ENCODE measurements at regions not wholly inside any gene's neighbourhood (a gene's known extent, or its start where the extent isn't known, plus 50 kb on each side); places are given as distances from the start of the nearest gene placed in this dataset.
"Not testable (repeated sequence)": the region's sequence is repeated elsewhere in the genome, so short reads cannot be mapped to it uniquely, and the experiment has no call there.

- Histone ChIP-seq H3K27ac (ENCODE audit: low read length) (no peak overlapping the region), H3K27me3 (ENCODE audit: control insufficient read depth, insufficient read depth, low read length) (no peaks in the 10 kb centered on the region), H3K4me1 (ENCODE audit: control insufficient read depth, insufficient read depth, low read length) (no peaks in the 10 kb centered on the region), H3K36me3 (ENCODE audit: control insufficient read depth, insufficient read depth, low read length) (no peaks in the 10 kb centered on the region), H3K4me3 (ENCODE audit: low read length) (no peak overlapping the region), H3K9me3 (ENCODE audit: control insufficient read depth, insufficient read depth, low read length) (no peaks in the 10 kb centered on the region)
- no peak for DNase-seq (ENCODE audit: low read depth, low spot score)
- WGBS (ENCODE audit: insufficient coverage, insufficient read length) = no CpG with 5 or more reads among the region's 2 CpGs
Observed at GRCh38 chr12:22810036-22810435, 185.1 kb downstream of the ETNK1 start.

DNA sequence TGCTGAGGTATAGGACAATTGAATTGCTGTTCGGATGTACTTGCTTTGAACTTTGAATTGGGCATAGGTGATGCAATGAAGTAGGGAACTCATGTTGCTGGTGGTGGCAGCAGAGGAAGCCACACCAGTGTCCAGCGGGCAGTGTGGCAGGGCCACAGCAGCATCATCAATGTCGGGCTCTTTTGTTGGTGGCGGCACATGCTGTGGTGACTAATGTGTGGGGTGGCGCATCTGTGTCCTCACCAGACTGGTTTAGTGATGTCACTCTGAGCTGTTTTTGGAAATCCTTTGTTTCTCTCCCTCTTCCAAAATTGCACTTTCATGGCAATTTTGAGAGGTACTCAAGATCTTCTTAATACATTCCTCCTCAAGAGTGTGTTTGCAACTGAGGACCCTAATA lies 187.6 kb downstream of the ETNK1 start:
- Histone ChIP-seq H3K4me1 (ENCODE audit: control insufficient read depth, insufficient read depth, low read length) (no peaks in the 10 kb centered on the region; the same call in 1 of the 2 replicates), H3K36me3 (ENCODE audit: control insufficient read depth, insufficient read depth, low read length) (no peaks in the 10 kb centered on the region), H3K27me3 (ENCODE audit: control insufficient read depth, insufficient read depth, low read length) (no peaks in the 10 kb centered on the region), H3K9me3 (ENCODE audit: control insufficient read depth, insufficient read depth, low read length) (no peaks in the 10 kb centered on the region), H3K4me3 (ENCODE audit: low read length) (no peak overlapping the region), H3K27ac (ENCODE audit: low read length) (no peak overlapping the region)
- no peak for DNase-seq (ENCODE audit: low read depth, low spot score)
- no CpG with 5 or more reads among the region's 5 CpGs for WGBS (ENCODE audit: insufficient coverage, insufficient read length)

DNA sequence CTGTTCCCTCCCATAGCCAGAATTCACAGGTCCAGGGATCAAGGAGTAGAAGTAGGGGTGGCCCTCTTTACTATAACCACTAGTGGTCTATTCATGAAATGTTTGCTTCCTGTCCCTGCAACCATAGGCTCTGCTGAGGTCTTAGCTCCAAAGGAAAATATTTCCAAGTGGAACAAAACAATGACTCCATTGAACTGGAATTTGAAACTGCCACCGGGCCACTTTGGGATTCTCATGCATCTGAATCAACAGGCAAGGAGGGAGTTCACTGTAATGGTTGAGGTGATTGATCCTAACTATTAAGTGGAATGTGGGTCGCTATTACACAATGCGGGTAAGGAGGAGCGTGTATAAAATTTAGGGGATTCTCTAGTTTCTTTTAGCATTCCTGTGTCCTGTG lies 197.0 kb downstream of the ETNK1 start:
- Histone ChIP-seq H3K27ac (ENCODE audit: low read length) (no peak overlapping the region), H3K36me3 (ENCODE audit: control insufficient read depth, insufficient read depth, low read length) (no peaks in the 10 kb centered on the region), H3K4me1 (ENCODE audit: control insufficient read depth, insufficient read depth, low read length) (no peaks in the 10 kb centered on the region), H3K4me3 (ENCODE audit: low read length) (no peak overlapping the region), H3K27me3 (ENCODE audit: control insufficient read depth, insufficient read depth, low read length) (no peaks in the 10 kb centered on the region), H3K9me3 (ENCODE audit: control insufficient read depth, insufficient read depth, low read length) (no peaks in the 10 kb centered on the region)
- no CpG with 5 or more reads among the region's 4 CpGs for WGBS (ENCODE audit: insufficient coverage, insufficient read length)
- DNase-seq (ENCODE audit: low read depth, low spot score) = no peak

DNA sequence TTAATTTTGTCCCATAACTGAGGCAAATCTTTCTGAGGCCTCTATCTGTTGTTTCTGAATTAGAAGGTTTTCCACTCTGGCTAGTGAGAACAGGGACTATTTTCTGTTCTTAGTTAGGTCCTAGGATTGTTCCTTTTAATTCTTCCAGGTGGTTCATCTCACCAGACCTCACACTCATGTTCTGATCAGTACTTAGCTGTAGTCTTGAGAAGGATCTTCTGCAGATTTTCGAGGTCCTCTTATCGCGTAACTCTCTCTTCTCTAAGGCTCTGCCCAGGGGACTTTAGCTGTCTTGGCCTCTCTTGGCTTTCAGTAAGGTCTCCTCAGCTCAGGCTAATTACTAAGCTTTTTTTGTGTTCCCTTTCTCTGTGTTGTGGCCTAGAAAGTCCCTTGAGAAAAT lies 201.1 kb downstream of the ETNK1 start:
- Histone ChIP-seq H3K27me3 (ENCODE audit: control insufficient read depth, insufficient read depth, low read length) (no peaks in the 10 kb centered on the region), H3K4me3 (ENCODE audit: low read length) (no peak overlapping the region), H3K36me3 (ENCODE audit: control insufficient read depth, insufficient read depth, low read length) (no peaks in the 10 kb centered on the region), H3K9me3 (ENCODE audit: control insufficient read depth, insufficient read depth, low read length) (no peaks in the 10 kb centered on the region), H3K4me1 (ENCODE audit: control insufficient read depth, insufficient read depth, low read length) (no peaks in the 10 kb centered on the region), H3K27ac (ENCODE audit: low read length) (no peak overlapping the region)
- WGBS (ENCODE audit: insufficient coverage, insufficient read length) = no CpG with 5 or more reads among the region's 3 CpGs
- no peak for DNase-seq (ENCODE audit: low read depth, low spot score)

- not testable (repeated sequence) for H3K27me3 ChIP-seq (ENCODE audit: control insufficient read depth, insufficient read depth, low read length); H3K36me3 ChIP-seq (ENCODE audit: control insufficient read depth, insufficient read depth, low read length); DNase-seq (ENCODE audit: low read depth, low spot score); H3K4me3 ChIP-seq (ENCODE audit: low read length); H3K9me3 ChIP-seq (ENCODE audit: control insufficient read depth, insufficient read depth, low read length); H3K4me1 ChIP-seq (ENCODE audit: control insufficient read depth, insufficient read depth, low read length); H3K27ac ChIP-seq (ENCODE audit: low read length)
- no CpG with 5 or more reads among the region's 9 CpGs for WGBS (ENCODE audit: insufficient coverage, insufficient read length)
Observed at GRCh38 chr12:22826446-22826981, 201.5 kb downstream of the ETNK1 start.

DNA sequence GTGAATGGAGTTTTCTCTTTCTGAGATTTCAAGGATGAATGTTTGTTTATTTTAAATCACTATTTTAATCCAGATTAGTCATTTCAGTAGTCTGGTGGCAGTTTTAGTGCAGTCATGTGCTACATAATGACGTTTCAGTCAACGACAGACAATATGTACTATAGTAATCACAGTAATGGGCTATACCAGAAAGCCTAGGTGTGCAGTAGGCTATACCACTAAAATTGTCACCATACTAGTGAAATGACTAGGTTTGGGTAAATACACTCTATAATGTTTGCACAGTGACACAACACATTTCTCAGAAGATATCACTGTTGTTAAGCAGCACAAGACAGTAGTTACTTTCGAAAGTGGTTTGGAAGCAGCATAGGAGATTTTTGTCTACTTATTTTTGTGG lies 203.1 kb downstream of the ETNK1 start:
- Histone ChIP-seq H3K36me3 (ENCODE audit: control insufficient read depth, insufficient read depth, low read length) (no peaks in the 10 kb centered on the region), H3K27ac (ENCODE audit: low read length) (no peak overlapping the region), H3K4me1 (ENCODE audit: control insufficient read depth, insufficient read depth, low read length) (no peaks in the 10 kb centered on the region), H3K27me3 (ENCODE audit: control insufficient read depth, insufficient read depth, low read length) (no peaks in the 10 kb centered on the region), H3K9me3 (ENCODE audit: control insufficient read depth, insufficient read depth, low read length) (no peaks in the 10 kb centered on the region), H3K4me3 (ENCODE audit: low read length) (no peak overlapping the region)
- no peak for DNase-seq (ENCODE audit: low read depth, low spot score)
- WGBS (ENCODE audit: insufficient coverage, insufficient read length) = no CpG with 5 or more reads among the region's 3 CpGs

GRCh38 chr12:22835431-22835830 lies 210.5 kb downstream of the ETNK1 start:
- no CpG with 5 or more reads among the region's 6 CpGs for WGBS (ENCODE audit: insufficient coverage, insufficient read length)
- no peaks in the 10 kb centered on the region for H3K36me3 ChIP-seq (ENCODE audit: control insufficient read depth, insufficient read depth, low read length)
- no peaks in the 10 kb centered on the region for H3K27me3 ChIP-seq (ENCODE audit: control insufficient read depth, insufficient read depth, low read length)
- no peaks in the 10 kb centered on the region for H3K9me3 ChIP-seq (ENCODE audit: control insufficient read depth, insufficient read depth, low read length)
- no peak for DNase-seq (ENCODE audit: low read depth, low spot score)
- H3K27ac ChIP-seq (ENCODE audit: low read length) = no peak overlapping the region
- no peak overlapping the region for H3K4me3 ChIP-seq (ENCODE audit: low read length)
- no peaks in the 10 kb centered on the region for H3K4me1 ChIP-seq (ENCODE audit: control insufficient read depth, insufficient read depth, low read length)

GRCh38 chr12:22850185-22850584 lies 225.2 kb downstream of the ETNK1 start:
- Histone ChIP-seq H3K9me3 (ENCODE audit: control insufficient read depth, insufficient read depth, low read length) (no peaks in the 10 kb centered on the region), H3K4me3 (ENCODE audit: low read length) (no peak overlapping the region), H3K36me3 (ENCODE audit: control insufficient read depth, insufficient read depth, low read length) (no peaks in the 10 kb centered on the region), H3K4me1 (ENCODE audit: control insufficient read depth, insufficient read depth, low read length) (no peaks in the 10 kb centered on the region; the same call in 1 of the 2 replicates), H3K27ac (ENCODE audit: low read length) (no peak overlapping the region), H3K27me3 (ENCODE audit: control insufficient read depth, insufficient read depth, low read length) (no peaks in the 10 kb centered on the region)
- DNase-seq (ENCODE audit: low read depth, low spot score) = no peak
- WGBS (ENCODE audit: insufficient coverage, insufficient read length) = no CpG with 5 or more reads among the region's 8 CpGs

- no peaks in the 10 kb centered on the region for H3K9me3 ChIP-seq (ENCODE audit: control insufficient read depth, insufficient read depth, low read length)
- H3K27me3 ChIP-seq (ENCODE audit: control insufficient read depth, insufficient read depth, low read length) = no peaks in the 10 kb centered on the region
- no peaks in the 10 kb centered on the region for H3K36me3 ChIP-seq (ENCODE audit: control insufficient read depth, insufficient read depth, low read length)
- no peak overlapping the region for H3K27ac ChIP-seq (ENCODE audit: low read length)
- H3K4me3 ChIP-seq (ENCODE audit: low read length) = no peak overlapping the region
- H3K4me1 ChIP-seq (ENCODE audit: control insufficient read depth, insufficient read depth, low read length) = no peaks in the 10 kb centered on the region; the same call in 1 of the 2 replicates
- DNase-seq (ENCODE audit: low read depth, low spot score) = no peak
Observed at GRCh38 chr12:22851532-22851931, 226.6 kb downstream of the ETNK1 start.

DNA sequence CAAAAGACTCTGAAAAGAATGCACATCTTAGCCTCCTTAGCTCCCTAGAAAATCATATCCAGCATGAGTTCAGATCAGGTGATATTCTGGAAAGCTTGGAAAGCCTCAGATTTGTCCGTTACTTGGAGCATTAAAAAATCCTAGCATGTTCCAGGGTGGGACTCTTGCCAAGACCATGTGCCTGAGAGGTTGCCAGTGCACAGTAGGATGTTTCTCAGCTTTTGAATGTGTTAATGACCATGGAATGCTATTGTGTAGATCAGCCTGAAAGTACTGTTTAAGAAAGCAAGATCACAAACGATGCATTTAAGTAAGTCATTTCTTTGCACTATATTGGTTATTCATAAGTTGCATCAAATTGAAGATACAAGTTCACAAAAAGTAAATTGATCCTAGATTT lies 230.5 kb downstream of the ETNK1 start:
- WGBS (ENCODE audit: insufficient coverage, insufficient read length) = no CpG with 5 or more reads among the region's 2 CpGs
- Histone ChIP-seq H3K4me1 (ENCODE audit: control insufficient read depth, insufficient read depth, low read length) (no peaks in the 10 kb centered on the region; the same call in 1 of the 2 replicates), H3K9me3 (ENCODE audit: control insufficient read depth, insufficient read depth, low read length) (no peaks in the 10 kb centered on the region), H3K4me3 (ENCODE audit: low read length) (no peak overlapping the region), H3K27me3 (ENCODE audit: control insufficient read depth, insufficient read depth, low read length) (no peaks in the 10 kb centered on the region), H3K27ac (ENCODE audit: low read length) (no peak overlapping the region), H3K36me3 (ENCODE audit: control insufficient read depth, insufficient read depth, low read length) (no peaks in the 10 kb centered on the region)
- no peak for DNase-seq (ENCODE audit: low read depth, low spot score)

DNA sequence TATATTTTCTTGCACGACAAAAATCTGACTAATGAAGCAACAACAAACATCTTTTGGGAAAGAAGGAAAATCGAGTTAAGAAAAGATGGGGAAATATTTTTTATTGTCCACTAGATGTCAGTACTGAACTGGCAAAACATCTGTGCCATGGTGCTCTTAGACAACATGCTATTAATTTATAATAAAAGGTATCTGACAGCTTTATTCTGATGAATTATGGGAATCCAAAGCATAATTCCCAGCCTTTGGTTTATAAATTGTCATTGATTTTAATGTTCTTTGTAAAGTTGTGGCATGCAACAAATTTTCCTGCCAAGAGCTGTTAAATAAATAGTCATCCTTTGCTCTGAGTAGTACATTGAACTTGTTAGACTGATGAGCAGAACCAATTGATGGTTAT lies 231.2 kb downstream of the ETNK1 start:
- no peak for DNase-seq (ENCODE audit: low read depth, low spot score)
- WGBS (ENCODE audit: insufficient coverage, insufficient read length) = no CpG with 5 or more reads among the region's 2 CpGs

More for the DNA sequence above, 231.2 kb downstream of the ETNK1 start:
- Histone ChIP-seq H3K4me3 (ENCODE audit: low read length) (no peak overlapping the region), H3K36me3 (ENCODE audit: control insufficient read depth, insufficient read depth, low read length) (no peaks in the 10 kb centered on the region), H3K27ac (ENCODE audit: low read length) (no peak overlapping the region), H3K9me3 (ENCODE audit: control insufficient read depth, insufficient read depth, low read length) (no peaks in the 10 kb centered on the region), H3K27me3 (ENCODE audit: control insufficient read depth, insufficient read depth, low read length) (no peaks in the 10 kb centered on the region), H3K4me1 (ENCODE audit: control insufficient read depth, insufficient read depth, low read length) (no peaks in the 10 kb centered on the region; the same call in 1 of the 2 replicates)
